ENCODE measurements at regions not wholly inside any gene's neighbourhood (a gene's known extent, or its start where the extent isn't known, plus 50 kb on each side); places are given as distances from the start of the nearest gene placed in this dataset.

DNA sequence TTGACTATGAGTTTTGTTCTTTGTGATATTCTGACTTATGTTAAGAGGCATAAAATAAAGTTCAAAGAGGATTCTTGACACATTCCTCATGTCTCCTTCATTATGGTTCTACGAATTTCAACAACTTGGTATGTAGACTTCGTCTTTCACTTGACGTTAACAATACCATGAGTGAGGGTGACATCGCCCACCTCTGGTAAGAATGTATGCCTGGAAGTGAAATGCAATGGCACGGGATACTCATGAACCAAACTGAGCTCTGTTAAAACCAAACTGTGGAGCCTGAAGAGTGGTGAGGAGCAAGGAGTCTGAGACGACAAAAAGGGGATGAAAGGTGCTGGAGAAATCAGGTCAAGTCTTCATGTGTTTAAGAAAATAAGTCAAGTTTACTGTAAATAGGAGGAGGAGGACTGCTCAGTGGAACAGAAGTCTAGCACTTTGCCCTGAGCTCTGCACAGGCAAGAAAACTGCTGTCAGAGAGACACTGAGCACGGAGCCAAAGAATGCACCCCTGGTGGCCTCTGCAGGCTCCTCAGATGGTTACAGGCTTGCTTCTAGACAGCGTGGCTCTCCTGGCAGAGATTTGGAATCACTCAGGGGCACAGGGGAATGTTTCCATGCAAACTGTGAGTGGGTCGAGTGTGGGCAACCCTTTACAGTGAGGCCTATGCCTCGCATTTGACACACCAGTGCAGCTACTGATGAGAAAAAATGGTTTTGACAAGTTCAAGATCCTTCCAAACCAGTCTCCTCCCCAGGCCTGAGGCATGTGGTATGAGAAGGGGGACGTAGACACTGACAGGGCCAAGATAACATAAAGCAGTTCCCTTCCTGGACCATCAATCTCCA lies 470.1 kb downstream of the IRX1 start:
- POLR2A ChIA-PET, result no interaction called here

DNA sequence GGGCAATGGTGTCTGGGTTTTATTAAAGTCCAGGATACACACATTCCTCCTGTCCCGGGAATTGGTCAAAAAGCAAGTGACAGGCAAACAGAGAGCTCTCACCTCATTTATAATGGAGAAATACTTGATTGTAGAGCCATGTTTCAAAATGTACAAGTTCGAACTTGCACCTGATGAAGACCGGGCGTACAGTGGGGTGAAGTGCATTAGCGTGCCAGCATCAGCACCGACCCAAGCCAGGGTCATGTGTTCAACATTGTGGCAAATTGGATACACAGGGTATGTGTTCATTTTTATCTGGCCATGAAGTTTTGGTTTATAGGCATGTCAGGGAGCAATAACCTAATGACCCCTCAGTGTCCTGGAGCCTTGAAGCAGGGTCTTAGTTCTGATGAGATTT lies 472.5 kb downstream of the IRX1 start:
- TF ChIP-seq, protein P1, sequence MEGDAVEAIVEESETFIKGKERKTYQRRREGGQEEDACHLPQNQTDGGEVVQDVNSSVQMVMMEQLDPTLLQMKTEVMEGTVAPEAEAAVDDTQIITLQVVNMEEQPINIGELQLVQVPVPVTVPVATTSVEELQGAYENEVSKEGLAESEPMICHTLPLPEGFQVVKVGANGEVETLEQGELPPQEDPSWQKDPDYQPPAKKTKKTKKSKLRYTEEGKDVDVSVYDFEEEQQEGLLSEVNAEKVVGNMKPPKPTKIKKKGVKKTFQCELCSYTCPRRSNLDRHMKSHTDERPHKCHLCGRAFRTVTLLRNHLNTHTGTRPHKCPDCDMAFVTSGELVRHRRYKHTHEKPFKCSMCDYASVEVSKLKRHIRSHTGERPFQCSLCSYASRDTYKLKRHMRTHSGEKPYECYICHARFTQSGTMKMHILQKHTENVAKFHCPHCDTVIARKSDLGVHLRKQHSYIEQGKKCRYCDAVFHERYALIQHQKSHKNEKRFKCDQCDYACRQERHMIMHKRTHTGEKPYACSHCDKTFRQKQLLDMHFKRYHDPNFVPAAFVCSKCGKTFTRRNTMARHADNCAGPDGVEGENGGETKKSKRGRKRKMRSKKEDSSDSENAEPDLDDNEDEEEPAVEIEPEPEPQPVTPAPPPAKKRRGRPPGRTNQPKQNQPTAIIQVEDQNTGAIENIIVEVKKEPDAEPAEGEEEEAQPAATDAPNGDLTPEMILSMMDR (IDR thresholded peaks at IDR 0.05; ENCODE audit: insufficient read depth, low read length, missing control alignments), result no peak
- H3K4me3 ChIP-seq (ENCODE audit: low read depth, low read length), result no peak overlapping the region
- POLR2A ChIA-PET, result no interaction called here
- CTCF ChIA-PET, result no interaction called here
- DNase-seq (ENCODE audit: low read depth, low spot score), result no peak

More for the DNA sequence above, 470.1 kb downstream of the IRX1 start:
- CTCF ChIA-PET, result no interaction called here
- H3K4me3 ChIP-seq (ENCODE audit: low read depth, low read length), result no peak overlapping the region
- DNase-seq (ENCODE audit: low read depth, low spot score), result no peak
- TF ChIP-seq, protein P1 (IDR thresholded peaks at IDR 0.05; ENCODE audit: insufficient read depth, low read length, missing control alignments), result no peak

DNA sequence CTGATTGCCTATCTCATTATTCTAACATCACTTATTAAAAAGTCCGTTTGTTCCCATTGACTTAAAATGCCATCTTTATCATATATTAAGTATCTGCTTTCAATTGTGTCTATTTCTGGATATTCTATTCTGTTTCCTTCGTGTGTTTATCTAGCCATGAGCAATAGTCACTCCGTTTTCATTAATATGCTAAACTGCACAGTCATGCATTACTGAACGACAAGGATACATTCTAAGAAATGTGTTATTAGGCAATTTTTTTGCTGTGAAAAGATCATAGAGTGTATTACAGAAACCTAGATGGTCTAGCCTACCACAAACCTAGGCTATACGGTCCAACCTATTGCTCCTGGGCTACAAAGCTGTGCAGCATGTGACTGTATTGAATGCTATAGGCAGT lies 482.9 kb downstream of the IRX1 start:
- H3K4me3 ChIP-seq (ENCODE audit: low read depth, low read length), result no peak overlapping the region
- POLR2A ChIA-PET, result no interaction called here
- CTCF ChIA-PET, result no interaction called here
- no peak for DNase-seq (ENCODE audit: low read depth, low spot score)
- TF ChIP-seq, protein P1 (IDR thresholded peaks at IDR 0.05; ENCODE audit: insufficient read depth, low read length, missing control alignments), result no peak

DNA sequence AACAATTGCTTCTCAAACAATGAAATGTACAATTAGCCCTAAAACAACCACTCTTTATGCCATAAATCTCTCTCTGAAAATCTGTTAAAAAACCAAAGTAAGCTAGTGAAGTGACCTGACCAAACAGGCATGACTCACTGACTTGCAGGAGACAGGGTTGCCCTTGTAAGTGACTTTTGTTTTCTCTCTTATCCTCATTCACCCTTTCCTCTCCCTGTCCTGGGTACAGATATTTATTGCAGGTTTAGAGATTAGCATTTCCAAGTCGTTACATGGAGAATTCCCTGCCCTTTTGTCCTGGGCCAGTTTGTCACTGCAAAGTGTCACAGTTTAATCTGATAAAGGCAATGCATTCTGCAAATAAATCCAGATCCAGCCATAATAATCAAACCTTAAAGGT lies 484.2 kb downstream of the IRX1 start:
- ChIA-PET CTCF (no interaction called here), POLR2A (no interaction called here)
- no peak for DNase-seq (ENCODE audit: low read depth, low spot score)
- TF ChIP-seq, protein P1 (IDR thresholded peaks at IDR 0.05; ENCODE audit: insufficient read depth, low read length, missing control alignments), result no peak
- no peak overlapping the region for H3K4me3 ChIP-seq (ENCODE audit: low read depth, low read length)

DNA sequence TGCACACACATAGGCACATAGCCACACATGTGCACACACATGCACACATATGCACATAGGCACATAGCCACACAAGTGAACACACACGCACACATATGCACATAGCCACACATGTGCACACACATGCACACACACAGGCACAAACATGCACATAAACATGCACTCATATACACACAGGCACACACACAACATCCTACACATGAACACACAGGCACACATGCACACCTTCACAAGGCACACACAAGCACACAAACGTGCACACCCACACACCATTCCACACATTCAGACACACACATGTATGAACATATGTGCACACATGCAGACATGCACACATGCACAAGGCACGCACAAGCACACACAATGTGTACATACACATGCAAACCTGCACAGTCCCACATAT lies 484.7 kb downstream of the IRX1 start:
- DNase-seq (ENCODE audit: low read depth, low spot score), result no peak
- H3K4me3 ChIP-seq (ENCODE audit: low read depth, low read length), result no peak overlapping the region
- TF ChIP-seq, protein P1 (IDR thresholded peaks at IDR 0.05; ENCODE audit: insufficient read depth, low read length, missing control alignments), result no peak
- ChIA-PET CTCF (no interaction called here), POLR2A (no interaction called here)

DNA sequence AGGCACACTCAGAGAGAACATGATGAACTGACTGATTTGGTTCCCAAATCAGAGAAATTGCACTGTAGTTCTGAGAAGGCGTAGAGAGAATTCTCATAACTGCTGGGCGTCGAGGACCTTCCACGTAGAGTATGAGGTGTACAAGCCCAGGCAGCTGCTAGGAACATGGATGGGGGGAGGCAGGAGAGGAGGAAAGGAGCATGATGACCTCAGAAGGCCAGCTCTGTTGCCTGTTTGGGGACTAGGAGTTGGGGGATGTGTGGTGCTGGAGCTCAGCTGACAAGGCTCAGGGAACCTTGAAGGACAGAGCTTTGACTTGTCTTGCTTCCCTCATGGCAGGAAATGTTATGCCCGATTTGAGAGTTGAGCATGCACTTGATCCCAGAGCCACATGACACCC lies 485.4 kb downstream of the IRX1 start:
- ChIA-PET POLR2A (no interaction called here), CTCF (no interaction called here)
- no peak overlapping the region for H3K4me3 ChIP-seq (ENCODE audit: low read depth, low read length)
- DNase-seq (ENCODE audit: low read depth, low spot score), result no peak
- TF ChIP-seq, protein P1 (IDR thresholded peaks at IDR 0.05; ENCODE audit: insufficient read depth, low read length, missing control alignments), result no peak
